GM12873 (cell line): ENCODE measurements at regions not wholly inside any gene's neighbourhood (a gene's known extent, or its start where the extent isn't known, plus 50 kb on each side); places are given as distances from the start of the nearest gene placed in this dataset.

Source experiments
- CTCF ChIP-seq: IDR thresholded peaks from 2 replicates; pipeline ENCODE4 v1.5.1; 2012; ENCODE audit warnings: low read depth, mild to moderate bottlenecking, moderate library complexity, low read length, control low read depth; ENCODE audit not compliant: insufficient read depth; ENCODE audit errors: missing control alignments

GRCh38 chr2:204180649-204181048, 244.1 kb downstream of the ICOS start:
- no peak for TF ChIP-seq CTCF

GRCh38 chr2:204183608-204184007, 247.0 kb downstream of the ICOS start:
- no peak for TF ChIP-seq CTCF

GRCh38 chr2:204184226-204184625, 247.7 kb downstream of the ICOS start:
- TF ChIP-seq CTCF = no peak

GRCh38 chr2:204187229-204188083, 250.9 kb downstream of the ICOS start:
- TF ChIP-seq CTCF = no peak

GRCh38 chr2:204191574-204191973, 255.0 kb downstream of the ICOS start:
- no peak for TF ChIP-seq CTCF

GRCh38 chr2:204195498-204195897, 258.9 kb downstream of the ICOS start:
- no peak for TF ChIP-seq CTCF

GRCh38 chr2:204197336-204198005, 260.9 kb downstream of the ICOS start:
- TF ChIP-seq CTCF = no peak
